COLO668 (cell line): ENCODE measurements at regions not wholly inside any gene's neighbourhood (a gene's known extent, or its start where the extent isn't known, plus 50 kb on each side); places are given as distances from the start of the nearest gene placed in this dataset.

Experiments used
- DNase-seq: peaks from one replicate; lab custom pipeline; 2025; ENCODE audit not compliant: unreplicated experiment; lab: John Stamatoyannopoulos, UW

- no peak for DNase-seq
Observed at GRCh38 chr6:10307028-10307427, 107.8 kb downstream of the TFAP2A start.

- no peak for DNase-seq
Observed at GRCh38 chr6:10305790-10306415, 109.0 kb downstream of the TFAP2A start.

DNA sequence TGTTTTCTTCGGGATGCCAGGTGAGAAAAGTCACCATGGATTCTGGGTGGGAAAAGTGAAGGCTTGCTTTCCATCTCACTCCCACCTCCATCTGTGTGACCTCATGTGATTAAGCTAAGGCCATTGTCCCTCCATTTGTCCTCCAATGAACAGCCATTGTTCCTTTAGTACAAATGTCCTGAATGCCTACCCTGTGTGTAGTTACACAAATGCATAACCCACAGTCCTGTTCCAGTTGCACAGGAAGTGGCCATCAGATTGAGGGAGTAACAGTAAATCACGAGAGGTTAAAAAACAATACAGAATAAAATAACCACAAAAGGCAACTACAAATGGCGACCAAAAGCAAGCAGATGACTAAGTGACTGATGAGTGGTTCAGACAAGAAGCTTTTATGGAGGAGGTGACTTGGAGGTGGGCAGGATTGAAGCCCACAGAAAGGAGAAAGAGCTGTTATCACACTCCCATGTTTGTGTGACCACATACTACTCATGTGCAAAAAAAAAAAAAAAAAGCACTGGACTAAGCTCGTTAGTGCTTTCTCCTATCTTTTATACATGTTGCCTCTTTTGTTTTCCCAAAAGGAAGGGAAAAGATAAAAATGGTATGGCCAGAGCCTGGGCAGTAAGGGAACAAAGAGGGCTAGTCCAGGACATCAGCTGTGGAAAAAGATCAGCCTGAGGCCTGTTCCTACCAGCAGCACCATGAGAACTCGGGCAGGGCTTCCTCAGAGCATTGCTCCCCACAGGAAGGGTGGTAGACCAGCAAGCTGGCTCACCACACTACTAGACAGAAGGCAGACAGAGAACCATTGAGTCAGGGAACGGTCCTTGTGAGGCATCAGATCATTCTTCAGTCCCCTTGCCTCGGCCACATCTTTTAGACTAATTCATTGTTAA is 111.0 kb downstream of the TFAP2A start:
- DNase-seq, result no peak

DNA sequence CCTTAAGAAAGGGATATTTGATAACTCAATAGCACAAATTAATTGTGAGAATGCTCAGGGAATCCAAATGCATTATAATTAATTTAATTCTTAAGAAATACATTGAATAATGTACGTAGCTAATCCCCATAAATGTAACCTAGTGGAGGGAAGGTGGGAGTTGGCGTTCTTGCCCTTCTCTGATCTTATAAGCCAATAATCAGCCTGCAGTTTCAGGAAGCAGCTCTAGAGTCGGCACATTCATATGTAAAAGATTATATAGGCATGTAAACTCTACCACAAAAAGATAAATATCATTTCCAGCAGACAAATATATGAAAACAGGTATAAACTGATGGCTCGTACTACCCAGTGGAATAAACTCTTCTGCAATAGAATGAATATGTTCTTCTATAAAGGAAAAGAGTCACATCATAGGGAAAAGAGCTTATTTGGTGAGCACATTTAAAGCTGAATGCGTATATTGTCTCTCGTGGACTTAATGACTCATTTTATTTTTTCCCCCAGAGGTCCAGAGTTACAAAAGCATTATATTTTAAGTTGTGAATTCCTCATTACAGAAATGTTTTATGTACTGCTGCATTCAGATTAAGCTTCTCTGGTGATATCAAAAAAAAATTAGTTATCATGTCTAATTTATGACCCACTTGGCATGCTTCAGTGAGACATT is 112.2 kb downstream of the TFAP2A start:
- no peak for DNase-seq

GRCh38 chr6:10300071-10300470 is 114.8 kb downstream of the TFAP2A start:
- no peak for DNase-seq

DNA sequence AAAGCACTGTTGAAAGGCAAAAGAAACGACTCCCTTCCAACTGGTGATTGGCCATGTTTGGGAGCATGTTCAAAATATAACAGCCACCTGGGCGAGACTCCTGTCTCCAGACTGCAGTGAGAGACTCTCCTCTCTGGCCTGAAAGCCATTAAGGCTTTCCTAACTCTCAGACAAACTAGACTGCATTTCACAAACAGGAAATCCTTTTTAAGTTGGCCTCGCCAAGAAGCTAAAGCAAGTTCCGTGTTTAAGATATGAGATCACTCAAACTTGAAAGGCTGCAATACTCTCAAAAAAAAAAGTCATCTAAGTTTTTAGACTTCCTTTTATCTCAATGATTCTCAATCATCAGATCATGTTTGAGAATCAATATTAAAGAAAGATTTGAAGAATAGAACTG is 117.0 kb downstream of the TFAP2A start:
- no peak for DNase-seq

DNA sequence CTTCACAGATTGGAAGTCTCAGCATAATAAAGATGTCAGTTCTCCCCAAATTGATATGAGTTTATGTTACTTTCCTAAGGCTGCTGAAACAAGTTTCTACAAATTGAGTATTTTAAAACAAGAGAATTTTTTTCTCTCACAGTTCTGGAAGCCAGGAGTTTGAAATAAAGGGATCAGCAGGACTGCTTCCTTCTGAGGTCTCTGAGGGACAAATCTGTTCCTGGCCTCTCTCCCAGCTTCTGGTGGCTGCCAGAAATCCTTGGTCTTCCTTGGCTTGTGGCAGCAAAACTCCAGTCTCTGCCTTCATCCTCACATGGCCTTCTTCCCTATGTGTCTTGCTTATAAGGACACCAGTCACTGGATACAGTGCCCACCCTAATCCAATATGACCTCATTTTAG is 136.1 kb downstream of the TFAP2A start:
- DNase-seq, result no peak

- no peak for DNase-seq
Observed at GRCh38 chr6:10276660-10277287, 138.1 kb downstream of the TFAP2A start.

DNA sequence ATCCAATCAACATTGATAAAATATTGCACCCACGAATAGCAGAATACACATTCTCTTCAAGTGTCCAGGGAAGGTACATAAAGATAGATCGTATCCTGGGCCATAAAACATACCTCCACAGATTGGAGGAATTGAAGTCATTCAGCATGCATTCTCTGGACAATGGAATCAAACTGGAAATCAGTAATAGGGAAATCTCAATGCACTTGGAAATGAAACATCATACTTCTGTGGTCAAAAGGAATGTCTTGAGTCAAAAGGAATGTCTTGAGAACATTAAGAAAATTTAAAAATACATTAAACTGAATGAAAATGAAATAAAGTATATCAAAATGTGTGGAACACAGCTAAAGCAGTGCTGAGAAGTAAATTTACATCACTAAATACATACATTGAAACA is 138.8 kb downstream of the TFAP2A start:
- DNase-seq, result no peak

DNA sequence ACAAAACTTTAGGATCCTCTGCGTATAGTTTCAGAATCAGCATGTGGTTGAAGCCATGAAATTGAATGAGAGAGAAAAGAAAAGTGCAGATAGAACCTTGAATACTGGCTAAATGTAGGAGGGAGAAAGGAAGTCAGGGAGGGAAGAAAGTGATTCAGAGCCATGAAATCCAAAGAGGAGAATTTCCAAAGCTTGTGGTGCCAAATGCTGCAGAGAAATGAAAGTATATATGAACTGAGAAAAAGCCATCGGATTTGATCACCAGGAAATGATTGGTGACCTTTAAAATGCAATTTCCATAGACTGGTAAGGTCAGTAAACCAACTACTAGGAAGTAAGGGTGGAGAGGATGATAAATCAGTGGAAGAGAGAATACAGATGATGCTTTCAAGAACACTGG is 142.3 kb downstream of the TFAP2A start:
- no peak for DNase-seq

- no peak for DNase-seq
Observed at GRCh38 chr6:10271982-10272381, 142.9 kb downstream of the TFAP2A start.

DNA sequence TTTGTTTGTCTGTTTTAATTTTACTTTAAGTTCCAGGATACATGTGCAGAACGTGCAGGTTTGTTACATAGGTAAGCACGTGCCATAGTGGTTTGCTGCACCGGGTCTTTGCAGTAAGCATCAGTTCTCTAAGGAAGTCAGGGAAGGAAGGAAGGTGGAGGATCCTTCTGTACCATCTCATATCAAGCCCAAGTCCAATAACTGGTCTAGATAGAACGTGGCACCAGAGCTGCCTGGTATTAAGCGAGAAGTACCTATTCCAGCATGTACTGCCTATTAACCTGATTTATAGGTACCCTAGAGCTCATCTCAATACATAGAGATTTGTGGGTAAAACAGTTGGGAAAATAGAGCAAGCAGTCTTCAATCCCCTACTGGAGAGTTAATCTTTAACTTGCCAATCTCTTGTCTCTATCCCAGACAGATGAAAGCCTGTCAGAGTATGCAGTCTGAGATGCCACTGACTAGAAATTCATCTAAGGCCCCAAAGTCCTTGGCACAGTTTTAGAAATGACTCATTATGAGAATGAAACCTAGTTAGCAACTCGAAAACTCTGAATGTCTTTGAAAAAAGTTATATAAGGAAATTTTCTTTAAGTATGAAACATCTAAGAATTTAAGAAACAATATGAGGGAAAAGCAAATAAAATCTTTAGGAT is 144.9 kb downstream of the TFAP2A start:
- peak; percentile 1 for DNase-seq

DNA sequence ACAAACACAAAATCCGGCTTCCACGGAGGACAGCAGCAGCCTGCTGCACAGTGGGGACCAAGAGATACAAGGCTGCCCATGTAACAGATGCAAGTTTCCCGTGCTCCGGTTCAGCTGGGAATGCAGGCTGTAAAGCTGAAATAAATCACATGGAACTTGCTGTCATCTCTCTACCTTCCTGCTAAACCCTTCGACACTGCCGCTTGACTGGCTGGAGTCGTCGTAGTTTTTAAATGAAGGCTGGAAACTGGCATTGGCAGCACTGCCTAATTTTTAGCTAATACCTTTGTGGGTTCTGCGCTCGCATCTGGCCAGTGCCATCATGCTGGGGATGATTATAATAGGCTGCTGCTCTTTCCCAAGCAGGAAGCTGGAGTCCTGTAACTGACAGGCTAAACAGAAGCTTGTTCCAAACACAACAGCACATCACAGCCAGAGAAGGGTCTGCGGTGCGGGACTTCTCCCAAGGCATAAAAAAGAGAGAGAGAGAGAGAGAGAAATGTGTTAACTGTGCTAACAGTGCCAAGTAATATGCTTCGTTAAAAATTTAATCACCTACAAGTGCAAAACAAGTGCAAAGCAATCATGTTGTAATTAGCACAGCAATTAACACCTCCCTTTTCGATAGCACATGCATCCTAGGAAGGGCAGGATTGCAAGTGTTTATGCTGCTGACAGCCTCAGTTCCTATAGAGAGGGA is 146.1 kb downstream of the TFAP2A start:
- no peak for DNase-seq

GRCh38 chr6:10268111-10268510 is 146.8 kb downstream of the TFAP2A start:
- DNase-seq, result no peak

GRCh38 chr6:10266462-10266861 is 148.4 kb downstream of the TFAP2A start:
- no peak for DNase-seq

GRCh38 chr6:10266061-10266460 is 148.8 kb downstream of the TFAP2A start:
- DNase-seq, result no peak

- no peak for DNase-seq
Observed at GRCh38 chr6:10262505-10262904, 152.4 kb downstream of the TFAP2A start.

DNA sequence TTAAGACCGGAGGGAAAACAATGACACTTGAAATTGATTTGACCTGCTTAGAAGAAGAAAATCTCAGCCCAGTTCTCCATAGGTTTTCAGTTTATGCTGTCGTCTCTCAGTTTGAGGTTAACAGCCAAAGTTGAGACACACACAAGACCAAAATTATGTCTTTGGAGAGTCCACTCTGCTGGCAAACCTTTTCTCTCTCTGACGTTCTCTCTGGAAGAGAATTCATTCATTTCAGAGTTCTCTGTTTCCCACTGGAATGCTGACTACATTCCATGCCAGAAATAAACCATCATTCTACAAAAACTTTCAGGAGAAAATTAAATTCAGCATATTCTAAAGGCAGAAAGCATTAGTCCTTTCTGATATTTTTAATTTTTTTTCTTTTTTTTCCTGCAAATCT is 155.2 kb downstream of the TFAP2A start:
- DNase-seq, result no peak

- no peak for DNase-seq
Observed at GRCh38 chr6:10258341-10258740, 156.5 kb downstream of the TFAP2A start.

- peak; percentile 2 for DNase-seq
Observed at GRCh38 chr6:10256113-10256690, 158.7 kb downstream of the TFAP2A start.
